ENCODE measurements at regions not wholly inside any gene's neighbourhood (a gene's known extent, or its start where the extent isn't known, plus 50 kb on each side); places are given as distances from the start of the nearest gene placed in this dataset.

- TF ChIP-seq JUND (IDR thresholded peaks at IDR 0.05) (no peak), CTCF (IDR thresholded peaks at IDR 0.05 in 2 of 3, conservative IDR thresholded peaks at IDR 0.05 in 1 of 3; ENCODE audit: borderline replicate concordance in 1 of 3, insufficient read depth in 1 of 3, low read depth in 2 of 3, low read length in 2 of 3) (no peak), EZH2 (IDR thresholded peaks at IDR 0.05) (no peak), POLR2A (IDR thresholded peaks at IDR 0.05; ENCODE audit: borderline replicate concordance, extremely low read depth, insufficient read depth, insufficient read length) (no peak), REST (IDR thresholded peaks at IDR 0.05; ENCODE audit: low read depth) (no peak), EGR1 (IDR thresholded peaks at IDR 0.05; ENCODE audit: low read depth) (no peak)
Observed at GRCh38 chr1:38183096-38183495, 136.5 kb upstream of the POU3F1 start.
